DMS153 (cell line): ENCODE measurements at regions not wholly inside any gene's neighbourhood (a gene's known extent, or its start where the extent isn't known, plus 50 kb on each side); places are given as distances from the start of the nearest gene placed in this dataset.
A peak's percentile ranks its signal among the peaks of the same experiment; 100 is the strongest.

Experiments used
- DNase-seq: peaks from one replicate; lab custom pipeline; 2025; lab: John Stamatoyannopoulos, UW

DNA sequence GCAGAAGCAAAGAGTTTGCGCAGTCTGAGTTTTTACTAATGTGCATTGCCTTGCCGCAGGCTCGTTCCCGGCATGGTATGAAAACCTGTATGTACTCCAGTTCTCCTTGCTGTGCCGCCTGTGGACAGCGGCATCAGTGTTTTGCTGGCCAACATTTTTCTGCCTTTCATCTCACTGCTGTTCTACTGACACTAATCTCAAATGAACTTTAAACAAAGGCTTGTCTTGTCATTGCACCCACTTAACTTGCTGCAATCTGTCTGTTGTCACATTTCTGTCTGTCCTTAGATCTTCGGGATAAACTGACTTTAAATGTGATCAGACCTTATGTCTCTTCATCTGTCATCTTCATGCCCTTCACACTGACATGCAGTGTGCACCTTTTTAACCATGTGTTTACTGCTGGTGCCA lies 71.7 kb upstream of the ZNRF2 start:
- DNase-seq: no peak

GRCh38 chr7:30213637-30214036 lies 70.8 kb upstream of the ZNRF2 start:
- no peak for DNase-seq

DNA sequence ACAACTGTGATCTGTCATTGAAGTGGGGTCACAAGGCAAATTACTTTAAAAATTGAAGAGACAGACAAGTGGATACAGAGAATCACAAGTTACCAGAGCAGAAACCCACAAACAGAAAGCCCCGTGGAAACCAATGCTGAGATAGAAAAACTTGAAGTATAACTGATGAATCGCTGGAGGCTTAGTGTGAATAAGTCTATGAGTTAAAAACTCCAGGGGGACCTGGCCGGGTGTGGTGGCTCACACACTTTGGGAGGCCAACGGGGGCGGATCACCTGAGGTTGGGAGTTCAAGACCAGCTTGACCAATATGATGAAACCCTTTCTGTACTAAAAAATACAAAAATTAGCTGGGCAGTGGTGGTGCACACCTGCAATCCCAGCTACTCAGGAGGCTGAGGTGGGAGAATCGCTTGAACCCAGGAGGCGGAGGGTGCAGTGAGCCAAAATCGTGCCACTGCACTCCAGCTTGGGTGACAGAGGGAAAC lies 69.7 kb upstream of the ZNRF2 start:
- DNase-seq: no peak

DNA sequence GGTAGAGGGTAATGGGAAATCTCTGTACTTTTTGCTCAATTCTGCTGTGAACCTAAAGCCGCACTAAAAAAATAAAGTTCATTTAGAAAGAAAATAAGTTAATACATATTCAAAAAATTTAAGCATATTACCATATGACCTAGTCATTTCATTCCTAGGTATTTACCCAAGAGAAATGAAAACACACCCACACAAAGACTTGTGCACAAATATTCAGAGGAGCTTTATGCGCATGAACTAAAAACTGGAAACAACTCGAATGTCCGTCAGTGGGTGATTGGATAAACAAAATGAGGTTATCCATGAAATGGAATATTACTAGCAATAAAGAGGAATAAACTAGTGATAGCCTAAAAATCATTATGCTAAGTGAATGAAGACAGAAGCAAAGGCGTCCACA lies 62.6 kb upstream of the ZNRF2 start:
- DNase-seq: no peak

DNA sequence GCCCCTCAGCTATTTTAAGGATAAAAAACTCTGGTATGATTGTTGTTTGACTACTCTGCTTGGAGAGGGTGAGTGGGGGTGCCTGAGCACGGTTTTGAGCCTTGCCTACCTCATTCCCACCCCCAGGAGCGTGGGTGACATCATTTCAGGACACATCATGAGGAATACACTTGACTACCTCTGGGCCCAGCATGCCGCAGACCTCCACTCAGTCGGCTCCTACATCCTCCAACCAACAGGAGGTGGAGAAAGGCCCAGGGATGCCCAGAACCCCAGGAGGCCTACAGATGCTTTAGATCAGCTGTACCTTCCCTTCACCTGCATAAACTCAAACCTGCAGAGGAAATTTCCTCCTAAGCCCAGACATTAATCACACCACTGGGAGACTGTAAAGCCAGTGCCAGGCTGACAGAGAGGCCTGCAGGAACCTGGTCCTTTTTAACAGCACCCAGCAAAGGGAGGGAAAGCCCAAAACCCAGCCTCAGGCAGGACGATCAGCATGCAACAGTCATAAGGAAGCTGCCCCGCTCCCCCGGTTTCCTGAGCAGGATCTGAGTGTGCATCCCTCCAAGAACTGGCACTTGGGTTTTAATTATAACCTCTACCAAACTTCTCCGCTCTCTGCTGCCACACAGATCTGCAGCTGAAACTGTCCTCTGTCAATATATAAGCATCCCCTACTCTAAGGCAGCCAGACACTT lies 61.7 kb upstream of the ZNRF2 start:
- no peak for DNase-seq

- DNase-seq: no peak
These were observed 60.5 kb upstream of the ZNRF2 start for GRCh38 chr7:30223896-30224295.

- no peak for DNase-seq
These were observed 59.8 kb upstream of the ZNRF2 start for GRCh38 chr7:30224511-30225062.

DNA sequence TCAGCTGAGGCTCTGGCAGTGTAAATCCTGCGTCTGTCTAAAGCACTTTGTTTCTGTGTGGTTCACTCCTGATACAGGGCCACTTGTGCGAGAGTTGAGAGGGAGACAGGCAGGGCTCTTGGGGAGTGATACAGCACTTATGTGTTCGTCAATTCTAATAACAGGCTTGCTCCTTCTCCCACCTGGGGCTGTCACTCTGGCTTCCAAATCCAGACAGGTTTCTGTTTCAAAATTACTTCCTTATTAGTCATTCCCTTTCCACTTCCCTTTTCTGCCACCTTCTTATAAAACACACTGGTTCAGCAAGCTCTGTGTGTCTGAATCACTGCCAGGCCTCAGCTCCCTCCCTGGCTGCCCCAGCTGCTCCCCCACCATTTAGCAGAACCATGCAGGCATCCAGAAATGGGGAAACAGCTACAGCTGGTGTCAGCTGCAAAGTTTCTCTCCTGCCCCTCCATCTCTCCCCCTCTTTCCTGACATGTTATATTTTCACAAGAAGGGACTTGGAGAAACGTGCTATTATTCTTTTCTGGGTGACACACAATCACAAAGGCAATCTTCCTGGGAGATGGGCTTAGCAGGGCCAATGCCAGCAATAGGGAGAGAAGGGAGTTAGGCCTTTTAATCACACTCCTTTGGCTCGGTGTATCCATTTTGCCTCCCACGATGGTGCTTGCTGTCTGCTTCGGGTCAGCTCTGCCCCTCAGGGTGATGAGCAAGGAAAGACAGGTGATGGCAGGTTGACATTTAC lies 58.4 kb upstream of the ZNRF2 start:
- peak; percentile 79 for DNase-seq

- DNase-seq: peak; percentile 62
These were observed 57.7 kb upstream of the ZNRF2 start for GRCh38 chr7:30226614-30227268.

DNA sequence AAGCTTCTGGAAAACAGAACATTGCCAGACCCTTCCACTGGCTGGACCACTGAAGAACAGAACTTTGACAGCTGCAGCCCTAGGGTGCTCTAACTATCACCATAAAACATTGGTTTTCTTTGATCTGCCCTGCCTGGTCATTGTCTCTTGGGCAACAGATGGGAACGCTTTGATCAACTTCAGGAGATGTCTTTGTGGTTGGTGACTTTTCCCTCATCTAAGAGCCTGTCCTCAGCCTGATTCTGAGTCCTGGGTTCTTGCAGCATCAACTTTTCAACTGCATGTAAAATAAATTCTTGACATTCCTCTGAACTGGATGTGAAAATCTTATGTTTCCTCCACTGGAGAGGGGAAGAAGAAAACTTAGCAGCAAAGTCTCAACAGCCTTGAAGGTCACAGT lies 53.1 kb upstream of the ZNRF2 start:
- DNase-seq: no peak

DNA sequence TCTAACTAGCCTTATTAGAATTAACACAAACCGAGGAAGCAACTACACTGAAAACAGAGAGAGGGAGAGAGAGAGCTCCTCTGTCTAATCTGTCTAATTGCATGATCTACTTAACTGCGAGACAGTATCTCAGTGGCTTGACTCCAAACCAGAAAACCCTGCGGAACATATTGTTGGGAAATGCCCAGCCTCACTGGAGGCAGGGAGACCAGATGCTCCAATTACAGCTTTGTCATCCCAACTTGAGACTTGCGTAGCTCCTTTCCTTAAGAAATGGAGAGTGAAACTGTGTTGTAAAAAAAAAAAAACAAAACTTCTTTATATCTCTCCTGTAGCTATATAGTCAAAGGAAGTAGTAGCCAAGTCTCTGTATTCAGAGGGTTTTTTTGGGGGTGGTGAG lies 52.0 kb upstream of the ZNRF2 start:
- DNase-seq: no peak
